Choroid plexus epithelial cell (primary cell): ENCODE measurements at regions not wholly inside any gene's neighbourhood (a gene's known extent, or its start where the extent isn't known, plus 50 kb on each side); places are given as distances from the start of the nearest gene placed in this dataset.
"Not testable (repeated sequence)": the region's sequence is repeated elsewhere in the genome, so short reads cannot be mapped to it uniquely, and the experiment has no call there.

Experiments
- DNase-seq: peaks from one replicate; pipeline ENCODE4 v3.0.0-alpha.2; 2010; ENCODE audit warnings: low read depth
- H3K4me3 ChIP-seq: 2 replicates; pipeline ENCODE4 v1.5.1; 2011; ENCODE audit warnings: low read depth, mild to moderate bottlenecking, control low read depth, low read length, moderate library complexity
- TF ChIP-seq, protein P1 (sequence below): conservative IDR thresholded peaks from 2 replicates; pipeline ENCODE4 v1.5.1; 2011; ENCODE audit warnings: low read depth, mild to moderate bottlenecking, control low read depth, inconsistent platforms, low read length, moderate library complexity

- no peak overlapping the region for H3K4me3 ChIP-seq
- no peak for DNase-seq
- TF ChIP-seq, protein P1, sequence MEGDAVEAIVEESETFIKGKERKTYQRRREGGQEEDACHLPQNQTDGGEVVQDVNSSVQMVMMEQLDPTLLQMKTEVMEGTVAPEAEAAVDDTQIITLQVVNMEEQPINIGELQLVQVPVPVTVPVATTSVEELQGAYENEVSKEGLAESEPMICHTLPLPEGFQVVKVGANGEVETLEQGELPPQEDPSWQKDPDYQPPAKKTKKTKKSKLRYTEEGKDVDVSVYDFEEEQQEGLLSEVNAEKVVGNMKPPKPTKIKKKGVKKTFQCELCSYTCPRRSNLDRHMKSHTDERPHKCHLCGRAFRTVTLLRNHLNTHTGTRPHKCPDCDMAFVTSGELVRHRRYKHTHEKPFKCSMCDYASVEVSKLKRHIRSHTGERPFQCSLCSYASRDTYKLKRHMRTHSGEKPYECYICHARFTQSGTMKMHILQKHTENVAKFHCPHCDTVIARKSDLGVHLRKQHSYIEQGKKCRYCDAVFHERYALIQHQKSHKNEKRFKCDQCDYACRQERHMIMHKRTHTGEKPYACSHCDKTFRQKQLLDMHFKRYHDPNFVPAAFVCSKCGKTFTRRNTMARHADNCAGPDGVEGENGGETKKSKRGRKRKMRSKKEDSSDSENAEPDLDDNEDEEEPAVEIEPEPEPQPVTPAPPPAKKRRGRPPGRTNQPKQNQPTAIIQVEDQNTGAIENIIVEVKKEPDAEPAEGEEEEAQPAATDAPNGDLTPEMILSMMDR, result no peak
Measured at GRCh38 chr17:26731005-26731921, 562.7 kb upstream of the WSB1 start.

GRCh38 chr17:26731926-26732325 is 562.0 kb upstream of the WSB1 start:
- not testable (repeated sequence) for DNase-seq

DNA sequence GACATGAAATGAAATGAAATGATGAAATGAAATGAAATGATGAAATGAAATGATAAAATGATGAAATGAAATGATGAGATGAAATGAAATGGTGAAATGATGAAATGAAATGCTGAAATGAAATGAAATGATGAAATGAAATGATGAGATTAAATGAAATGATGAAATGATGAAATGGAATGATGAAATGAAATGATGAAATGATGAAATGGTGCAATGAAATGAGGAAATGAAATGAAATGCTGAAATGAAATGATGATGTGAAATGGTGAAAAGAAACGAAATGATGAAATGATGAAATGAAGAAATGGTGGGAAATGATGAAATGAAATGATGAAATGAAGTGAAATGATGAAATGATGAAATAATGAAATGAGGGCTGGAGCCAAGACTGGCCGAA is 559.1 kb upstream of the WSB1 start:
- not testable (repeated sequence) for H3K4me3 ChIP-seq, DNase-seq

More at GRCh38 chr17:26731926-26732325, 562.0 kb upstream of the WSB1 start:
- H3K4me3 ChIP-seq, result not testable (repeated sequence)

DNA sequence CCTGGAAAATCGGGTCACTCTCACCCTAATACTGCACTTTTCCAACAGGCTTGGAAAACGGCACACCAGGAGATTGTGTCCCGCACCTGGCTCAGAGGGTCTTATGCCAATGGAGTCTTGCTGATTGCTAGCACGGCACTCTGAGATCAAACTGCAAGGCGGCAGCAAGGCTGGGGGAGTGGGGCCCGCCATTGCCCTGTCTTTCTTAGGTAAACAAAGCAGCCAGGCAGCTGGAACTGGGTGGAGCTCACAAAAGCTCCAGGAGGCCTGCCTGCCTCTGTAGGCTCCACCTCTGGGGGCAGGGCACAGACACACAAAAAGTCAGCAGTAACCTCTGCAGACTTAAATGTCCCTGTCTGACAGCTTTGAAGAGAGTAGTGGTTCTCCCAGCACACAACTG is 557.9 kb upstream of the WSB1 start:
- not testable (repeated sequence) for H3K4me3 ChIP-seq, DNase-seq

DNA sequence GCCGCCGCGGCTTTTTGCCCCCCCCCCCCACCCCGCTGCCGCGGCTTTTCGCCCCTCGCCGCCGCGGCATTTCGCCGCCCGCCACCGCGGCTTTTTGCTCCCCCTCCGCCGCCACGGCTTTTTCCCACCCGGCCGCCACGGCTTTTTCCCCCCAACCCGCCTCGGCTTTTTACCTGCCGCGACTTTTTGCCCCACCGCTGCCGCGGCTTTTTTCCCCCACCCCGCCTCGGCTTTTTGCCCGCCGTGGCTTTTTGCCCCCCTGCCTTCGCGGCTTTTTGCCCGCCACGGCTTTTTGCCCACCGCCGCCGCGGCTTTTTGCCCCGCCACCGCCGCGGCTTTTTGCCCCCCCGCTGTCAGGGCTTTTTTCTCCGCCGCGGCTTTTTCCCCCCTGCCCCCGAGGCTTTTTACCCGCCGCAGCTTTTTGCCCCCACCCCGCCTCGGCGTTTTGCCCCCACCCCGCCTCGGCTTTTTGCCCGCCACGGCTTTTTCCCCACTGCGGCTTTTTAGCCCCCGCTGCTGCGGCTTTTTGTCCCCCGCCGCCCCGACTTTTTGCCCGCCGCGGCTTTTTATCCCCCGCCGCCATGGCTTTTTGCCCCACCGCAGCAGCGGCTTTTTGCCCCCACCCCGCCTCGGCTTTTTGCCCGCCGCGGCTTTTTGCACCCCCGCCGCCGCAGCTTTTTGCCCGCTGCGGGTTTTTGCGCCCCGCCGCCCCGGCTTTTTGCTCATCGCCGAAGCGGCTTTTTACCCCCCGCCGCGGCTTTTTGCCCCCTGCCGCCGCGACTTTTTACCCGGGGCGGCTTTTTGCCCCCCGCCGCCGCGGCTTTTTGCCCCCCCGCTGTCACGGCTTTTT is 527.8 kb upstream of the WSB1 start:
- TF ChIP-seq, protein P1, result no peak
- DNase-seq, result no peak
- no peak overlapping the region for H3K4me3 ChIP-seq

- no peak overlapping the region for H3K4me3 ChIP-seq
- TF ChIP-seq, protein P1, result no peak
- no peak for DNase-seq
Measured at GRCh38 chr17:26766743-26767142, 527.2 kb upstream of the WSB1 start.

DNA sequence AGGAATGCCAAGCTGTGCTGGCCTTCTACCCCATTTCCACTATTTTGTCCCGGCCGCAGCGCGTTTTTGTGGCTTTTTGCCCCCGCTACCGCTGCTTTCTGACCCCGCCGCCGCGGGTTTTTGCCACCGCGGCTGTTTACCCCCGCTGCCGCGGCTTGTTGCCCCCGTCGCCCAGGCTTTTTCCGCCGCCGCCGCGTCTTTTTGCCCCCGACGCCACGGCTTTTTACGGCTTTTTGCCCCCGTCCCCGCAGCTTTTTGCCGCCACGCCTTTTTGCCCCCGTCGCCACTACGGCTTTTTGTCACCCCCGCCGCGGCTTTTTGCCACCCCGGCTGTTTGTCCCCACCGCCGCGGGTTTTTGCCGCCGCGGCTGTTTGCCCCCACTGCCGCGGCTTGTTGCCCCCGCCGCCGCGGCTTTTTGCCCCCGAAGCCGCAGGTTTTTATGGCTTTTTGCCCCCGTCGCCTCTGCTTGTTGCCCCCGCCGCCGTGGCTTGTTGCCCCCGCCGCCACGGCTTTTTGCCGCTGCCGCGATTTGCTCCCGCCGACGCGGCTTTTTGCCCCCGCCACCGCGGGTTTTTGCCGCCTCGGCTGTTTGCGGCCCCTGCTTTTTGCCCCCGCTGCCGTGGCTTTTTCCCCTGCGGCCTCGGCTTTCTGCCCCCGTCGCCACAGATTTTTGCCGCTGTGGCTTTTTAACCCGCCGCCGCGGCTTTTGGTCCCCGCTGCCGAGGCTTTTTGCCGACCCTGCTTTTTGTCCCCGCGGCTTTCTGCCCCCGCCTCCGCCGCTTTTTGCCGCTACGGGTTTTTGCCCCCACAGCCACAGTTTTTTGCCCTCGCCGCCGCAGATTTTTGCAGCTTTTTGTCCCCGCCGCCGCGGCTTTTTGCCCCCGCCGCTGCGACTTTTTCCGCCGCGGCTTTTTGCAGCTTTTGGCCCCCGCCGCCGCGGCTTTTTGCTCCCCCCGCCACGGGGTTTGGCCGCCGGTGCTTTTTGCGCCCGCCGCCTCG is 520.4 kb upstream of the WSB1 start:
- TF ChIP-seq, protein P1, result no peak
- no peak overlapping the region for H3K4me3 ChIP-seq
- DNase-seq, result no peak
